Testis (tissue), 2 donors: ENCODE measurements at regions not wholly inside any gene's neighbourhood (a gene's known extent, or its start where the extent isn't known, plus 50 kb on each side); places are given as distances from the start of the nearest gene placed in this dataset.

Source experiments
- CTCF ChIP-seq, 3 experiments: fragments of 450-650 bp in 2 of 3; fragments of 200-600 bp in 1 of 3; sonication (generic) in 1 of 3; IDR thresholded peaks; one replicate each; pipeline ENCODE4 v1.5.1; 2016 to 2019; ENCODE audit warnings: antibody characterized with exemption in 3 of 3, mild to moderate bottlenecking in 2 of 3, moderate library complexity in 1 of 3
- POLR2A ChIP-seq: fragments of 450-650 bp; IDR thresholded peaks from one replicate; pipeline ENCODE4 v1.6.1; 2017; ENCODE audit warnings: antibody characterized with exemption, mild to moderate bottlenecking, moderate library complexity

DNA sequence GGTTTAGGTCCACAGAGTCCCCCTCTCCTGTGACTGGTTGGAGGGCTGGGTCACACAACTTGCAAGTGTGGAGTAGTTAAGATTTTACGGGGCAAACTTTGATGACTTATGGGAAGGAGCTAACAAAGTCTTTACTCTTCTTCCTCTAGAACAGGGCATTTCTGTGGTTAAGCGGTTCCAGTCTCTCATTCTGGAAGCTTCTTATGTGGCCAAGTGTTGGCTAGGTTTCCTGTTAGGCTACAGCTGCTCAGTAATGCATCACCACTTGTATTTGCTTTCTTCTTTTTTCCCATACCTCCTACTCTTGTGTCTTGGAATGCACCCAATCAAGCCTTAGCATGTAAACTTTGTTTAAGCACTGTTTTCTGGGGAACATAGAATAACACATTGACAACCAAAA, 100.6 kb upstream of the PLAAT1 start:
- TF ChIP-seq CTCF (IDR thresholded peaks at IDR 0.05) (no peak), POLR2A (no peak)
